Panc1 (cell line): ENCODE measurements at regions not wholly inside any gene's neighbourhood (a gene's known extent, or its start where the extent isn't known, plus 50 kb on each side); places are given as distances from the start of the nearest gene placed in this dataset.
A peak's percentile ranks its signal among the peaks of the same experiment; 100 is the strongest.

ENCODE experiments used
- ATAC-seq: fragments of 200-7000 bp; cut with Tn5 transposase; 2 replicates; pipeline ENCODE4 v1.9.1; 2020; ENCODE audit warnings: mild to moderate bottlenecking, moderate library complexity
- BruUV-seq: library from RNA; stranded (reverse); fragments of 400-500 nt; replicated peaks from 2 replicates; lab custom pipeline; 2021; lab: Mats Ljungman, UMichigan
- CTCF ChIA-PET: fragments of 300-600 bp; sonication (Branson Sonifier 250); formaldehyde crosslinking; loops from one replicate; lab custom pipeline; 2022; ENCODE audit warnings: antibody characterized with exemption; lab: Charles Lee
- POLR2A ChIA-PET: fragments of 300-600 bp; sonication (Branson Sonifier 250); formaldehyde crosslinking; loops from one replicate; lab custom pipeline; 2022; ENCODE audit warnings: antibody characterized with exemption; lab: Charles Lee
- DNase-seq: peaks from one replicate; pipeline ENCODE4 v3.0.0-alpha.2; 2010; ENCODE audit warnings: low read depth, low spot score
- H3K27ac ChIP-seq: 2 replicates; pipeline ENCODE4 v1.5.1; 2011; ENCODE audit warnings: mild to moderate bottlenecking, low read length, inconsistent platforms
- H3K27me3 ChIP-seq: fragments of 200-500 bp; sonication (Bioruptor generic); 2 replicates; pipeline ENCODE4 v1.6.0; 2014; ENCODE audit warnings: low read length, inconsistent platforms; ENCODE audit not compliant: control insufficient read depth, insufficient read depth
- H3K36me3 ChIP-seq: fragments of 200-500 bp; sonication (Bioruptor generic); 2 replicates; pipeline ENCODE4 v1.5.1; 2014; ENCODE audit warnings: inconsistent platforms, mild to moderate bottlenecking, low read length, moderate library complexity; ENCODE audit not compliant: control insufficient read depth, insufficient read depth
- H3K4me1 ChIP-seq: 2 replicates; pipeline ENCODE4 v1.5.1; 2011; ENCODE audit warnings: inconsistent platforms, mild to moderate bottlenecking, low read length, moderate library complexity; ENCODE audit not compliant: control insufficient read depth, insufficient read depth
- H3K4me3 ChIP-seq, 2 experiments: 2 replicates each; pipeline ENCODE4 v1.5.1; 2011 to 2012; ENCODE audit warnings: low read depth in 2 of 2, low read length in 2 of 2, mild to moderate bottlenecking in 2 of 2, inconsistent platforms in 1 of 2, moderate library complexity in 1 of 2
- H3K9me3 ChIP-seq: fragments of 200-500 bp; sonication (Bioruptor generic); 2 replicates; pipeline ENCODE4 v1.5.1; 2014; ENCODE audit warnings: low read depth, mild to moderate bottlenecking, inconsistent platforms, low read length, moderate library complexity; ENCODE audit not compliant: control insufficient read depth, insufficient read depth
- CTCF ChIP-seq: fragments of 450-650 bp; IDR thresholded peaks from 2 replicates; pipeline ENCODE4 v1.5.1; 2017; ENCODE audit warnings: mild to moderate bottlenecking
- POLR2AphosphoS5 ChIP-seq: IDR thresholded peaks from 2 replicates; pipeline ENCODE4 v1.6.1; 2012; ENCODE audit warnings: mild to moderate bottlenecking, low read depth, low read length, moderate library complexity
- SIN3A ChIP-seq: IDR thresholded peaks from 2 replicates; pipeline ENCODE4 v1.6.1; 2012; ENCODE audit warnings: low read depth, mild to moderate bottlenecking, low read length, moderate library complexity, borderline replicate concordance; ENCODE audit not compliant: insufficient read depth
- TCF7L2 ChIP-seq: IDR thresholded peaks from 2 replicates; pipeline ENCODE4 v1.6.1; 2011; ENCODE audit warnings: mild to moderate bottlenecking, low read depth, low read length, inconsistent platforms
- in situ Hi-C: cut with HindIII; loops from 2 replicates; pipeline ENCODE4 v1.10.0; 2016; ENCODE audit warnings: low sequenced_read_pairs, low pct_unique_long_range_greater_than_20kb
- intact Hi-C: fragments of 100-400 bp; cut with micrococcal nuclease; formaldehyde crosslinking; loops from one replicate; pipeline ENCODE4 v1.10.0; 2022; ENCODE audit not compliant: unreplicated experiment
- TF ChIP-seq, protein P1 (sequence below), 2 experiments: IDR thresholded peaks; 2 replicates each; pipeline ENCODE4 v1.6.1; 2011 to 2012; ENCODE audit warnings: low read depth in 2 of 2, control low read depth in 1 of 2, low read length in 1 of 2, mild to moderate bottlenecking in 1 of 2, moderate library complexity in 1 of 2; ENCODE audit not compliant: insufficient read depth in 1 of 2

DNA sequence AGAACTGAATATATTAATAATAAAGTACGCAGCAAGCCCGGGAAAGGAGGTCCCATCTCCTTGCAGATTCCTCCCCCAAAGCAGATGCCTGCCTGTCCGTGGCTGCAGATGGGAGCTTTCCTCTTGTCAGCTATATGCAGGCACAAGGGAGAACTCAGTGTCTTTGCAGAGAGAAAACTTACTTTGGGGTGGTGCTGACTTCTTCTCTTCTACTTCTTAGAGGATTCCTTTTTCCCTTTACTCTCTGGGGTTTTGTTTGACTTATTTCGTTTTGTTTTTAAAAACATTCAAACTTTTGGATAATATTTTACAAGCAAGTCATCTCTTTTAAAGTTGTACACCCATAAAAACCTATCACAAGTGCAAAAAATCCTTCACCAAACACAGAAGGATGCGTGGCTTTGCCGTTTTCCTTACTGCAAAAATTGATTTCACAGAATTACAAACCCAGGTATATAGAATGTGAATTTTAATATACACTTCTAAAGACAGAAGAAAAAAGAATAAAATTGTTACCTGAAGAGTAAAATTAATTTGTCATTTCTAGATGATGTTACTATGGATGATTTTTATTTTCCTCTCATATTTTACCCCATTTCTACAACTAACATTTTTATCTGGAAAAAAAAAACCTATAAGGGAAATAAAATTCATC, 65.3 kb upstream of the IGF1R start:
- Histone ChIP-seq H3K27ac (no peak overlapping the region), H3K4me3 (no peak overlapping the region), H3K9me3 (peaks cover 3% of the 10 kb centered on the region; the same call in 1 of the 2 replicates), H3K4me1 (0 out of 2 replicates have a peak, but pooled peaks cover 6% of the 10 kb centered on the region), H3K36me3 (no peaks in the 10 kb centered on the region), H3K27me3 (peaks cover 7% of the 10 kb centered on the region)
- ChIA-PET CTCF (no interaction called here), POLR2A (interaction anchor here (0.5 kb wide), 1 partner anchor 38 kb away, joined by 3 read pairs; no protein-coding TSS in a partner anchor)
- intact Hi-C loops, result loop anchor here (5.0 kb wide), 1 partner anchor 59 kb away; no protein-coding TSS in a partner anchor
- 0 out of 2 replicates have a peak, but pooled peaks have one; percentile 51 for ATAC-seq
- no TSS peak for BruUV-seq
- in situ Hi-C loops, result no loop called here
- DNase-seq, result no peak
- TF ChIP-seq CTCF (no peak), TCF7L2 (no peak), POLR2AphosphoS5 (no peak), SIN3A (no peak)
- TF ChIP-seq, protein P1, sequence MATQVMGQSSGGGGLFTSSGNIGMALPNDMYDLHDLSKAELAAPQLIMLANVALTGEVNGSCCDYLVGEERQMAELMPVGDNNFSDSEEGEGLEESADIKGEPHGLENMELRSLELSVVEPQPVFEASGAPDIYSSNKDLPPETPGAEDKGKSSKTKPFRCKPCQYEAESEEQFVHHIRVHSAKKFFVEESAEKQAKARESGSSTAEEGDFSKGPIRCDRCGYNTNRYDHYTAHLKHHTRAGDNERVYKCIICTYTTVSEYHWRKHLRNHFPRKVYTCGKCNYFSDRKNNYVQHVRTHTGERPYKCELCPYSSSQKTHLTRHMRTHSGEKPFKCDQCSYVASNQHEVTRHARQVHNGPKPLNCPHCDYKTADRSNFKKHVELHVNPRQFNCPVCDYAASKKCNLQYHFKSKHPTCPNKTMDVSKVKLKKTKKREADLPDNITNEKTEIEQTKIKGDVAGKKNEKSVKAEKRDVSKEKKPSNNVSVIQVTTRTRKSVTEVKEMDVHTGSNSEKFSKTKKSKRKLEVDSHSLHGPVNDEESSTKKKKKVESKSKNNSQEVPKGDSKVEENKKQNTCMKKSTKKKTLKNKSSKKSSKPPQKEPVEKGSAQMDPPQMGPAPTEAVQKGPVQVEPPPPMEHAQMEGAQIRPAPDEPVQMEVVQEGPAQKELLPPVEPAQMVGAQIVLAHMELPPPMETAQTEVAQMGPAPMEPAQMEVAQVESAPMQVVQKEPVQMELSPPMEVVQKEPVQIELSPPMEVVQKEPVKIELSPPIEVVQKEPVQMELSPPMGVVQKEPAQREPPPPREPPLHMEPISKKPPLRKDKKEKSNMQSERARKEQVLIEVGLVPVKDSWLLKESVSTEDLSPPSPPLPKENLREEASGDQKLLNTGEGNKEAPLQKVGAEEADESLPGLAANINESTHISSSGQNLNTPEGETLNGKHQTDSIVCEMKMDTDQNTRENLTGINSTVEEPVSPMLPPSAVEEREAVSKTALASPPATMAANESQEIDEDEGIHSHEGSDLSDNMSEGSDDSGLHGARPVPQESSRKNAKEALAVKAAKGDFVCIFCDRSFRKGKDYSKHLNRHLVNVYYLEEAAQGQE (IDR thresholded peaks at IDR 0.05; ENCODE audit: insufficient read depth in 1 of 2, low read depth in 2 of 2, low read length in 1 of 2), result no peak

DNA sequence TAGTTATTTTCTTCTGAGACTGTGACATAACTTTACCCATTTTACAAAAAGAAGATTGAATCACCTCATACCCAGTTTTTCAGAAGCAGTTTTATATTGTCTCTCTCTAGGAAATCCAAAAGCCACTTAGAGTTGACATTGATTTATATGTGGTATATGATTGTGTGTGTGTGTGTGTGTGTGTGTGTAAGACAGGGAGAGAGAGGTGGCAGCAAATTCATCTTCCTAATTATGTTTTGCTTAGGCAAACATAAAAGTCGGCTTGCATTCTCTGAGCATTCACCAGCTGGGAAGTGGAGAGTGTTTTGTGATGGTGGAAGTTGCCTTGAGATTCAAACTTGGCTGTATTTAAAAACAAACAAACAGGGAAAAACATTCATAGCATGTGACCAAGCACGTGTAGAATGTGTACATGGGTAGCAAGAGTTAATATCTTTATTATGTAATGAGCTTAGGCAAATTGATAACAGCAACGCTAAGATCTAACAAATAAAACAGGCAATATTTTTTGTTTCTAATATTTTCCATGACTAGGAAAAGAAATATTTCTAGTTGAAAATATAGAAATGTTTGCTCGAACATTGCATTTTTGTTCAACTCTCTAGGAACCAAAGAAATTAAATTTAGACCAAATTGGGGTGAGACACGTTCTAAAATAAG, 64.4 kb upstream of the IGF1R start:
- TF ChIP-seq POLR2AphosphoS5, result no peak
- no peak for TF ChIP-seq CTCF
- no peak for TF ChIP-seq TCF7L2
- TF ChIP-seq SIN3A, result no peak
- TF ChIP-seq, protein P1 (IDR thresholded peaks at IDR 0.05; ENCODE audit: insufficient read depth in 1 of 2, low read depth in 2 of 2, low read length in 1 of 2), result no peak
- ChIA-PET POLR2A (interaction anchor here (0.6 to 0.7 kb wide), 2 partner anchors 51 to 279 kb away, joined by 3 to 4 read pairs; no protein-coding TSS in a partner anchor), CTCF (interaction anchor here (0.6 kb wide), 1 partner anchor 122 kb away, joined by 3 read pairs; no protein-coding TSS in a partner anchor)
- intact Hi-C loops, result loop anchor here (5.0 kb wide), 1 partner anchor 58 kb away; no protein-coding TSS in a partner anchor
- Histone ChIP-seq H3K36me3 (no peaks in the 10 kb centered on the region), H3K4me3 (no peak overlapping the region), H3K9me3 (no peaks in the 10 kb centered on the region), H3K4me1 (0 out of 2 replicates have a peak, but pooled peaks cover 6% of the 10 kb centered on the region), H3K27me3 (peaks cover 7% of the 10 kb centered on the region), H3K27ac (no peak overlapping the region)
- in situ Hi-C loops, result no loop called here
- BruUV-seq, result no TSS peak
- no peak for DNase-seq
- no peak for ATAC-seq
